Femur (tissue), 1 donor: ENCODE measurements at regions not wholly inside any gene's neighbourhood (a gene's known extent, or its start where the extent isn't known, plus 50 kb on each side); places are given as distances from the start of the nearest gene placed in this dataset.

ENCODE experiments used
- DNase-seq: peaks from one replicate; pipeline ENCODE4 v3.0.0-alpha.2; 2017

- no peak for DNase-seq
Measured at GRCh38 chr12:74408601-74409166, 129.0 kb upstream of the ATXN7L3B start.

- DNase-seq, result no peak
Measured at GRCh38 chr12:74412606-74413230, 124.9 kb upstream of the ATXN7L3B start.

- DNase-seq, result no peak
Measured at GRCh38 chr12:74415633-74416032, 122.0 kb upstream of the ATXN7L3B start.

- no peak for DNase-seq
Measured at GRCh38 chr12:74418573-74418972, 119.1 kb upstream of the ATXN7L3B start.

GRCh38 chr12:74424778-74425177 lies 112.9 kb upstream of the ATXN7L3B start:
- no peak for DNase-seq

GRCh38 chr12:74426091-74426490 lies 111.5 kb upstream of the ATXN7L3B start:
- DNase-seq, result no peak

GRCh38 chr12:74429535-74429934 lies 108.1 kb upstream of the ATXN7L3B start:
- DNase-seq, result no peak

GRCh38 chr12:74431801-74432200 lies 105.8 kb upstream of the ATXN7L3B start:
- no peak for DNase-seq

- no peak for DNase-seq
Measured at GRCh38 chr12:74440469-74440868, 97.2 kb upstream of the ATXN7L3B start.

GRCh38 chr12:74441872-74442271 lies 95.8 kb upstream of the ATXN7L3B start:
- DNase-seq, result no peak

- no peak for DNase-seq
Measured at GRCh38 chr12:74446466-74446865, 91.2 kb upstream of the ATXN7L3B start.

- DNase-seq, result no peak
Measured at GRCh38 chr12:74449872-74450271, 87.8 kb upstream of the ATXN7L3B start.

- no peak for DNase-seq
Measured at GRCh38 chr12:74454109-74454508, 83.5 kb upstream of the ATXN7L3B start.

- no peak for DNase-seq
Measured at GRCh38 chr12:74455429-74455828, 82.2 kb upstream of the ATXN7L3B start.

GRCh38 chr12:74456431-74456830 lies 81.2 kb upstream of the ATXN7L3B start:
- no peak for DNase-seq

- no peak for DNase-seq
Measured at GRCh38 chr12:74468401-74468800, 69.2 kb upstream of the ATXN7L3B start.

GRCh38 chr12:74476234-74476633 lies 61.4 kb upstream of the ATXN7L3B start:
- DNase-seq, result no peak

GRCh38 chr12:74481078-74481477 lies 56.6 kb upstream of the ATXN7L3B start:
- DNase-seq, result no peak

GRCh38 chr12:74482115-74482514 lies 55.5 kb upstream of the ATXN7L3B start:
- DNase-seq, result no peak

- no peak for DNase-seq
Measured at GRCh38 chr12:74483057-74483456, 54.6 kb upstream of the ATXN7L3B start.
